ENCODE measurements at regions not wholly inside any gene's neighbourhood (a gene's known extent, or its start where the extent isn't known, plus 50 kb on each side); places are given as distances from the start of the nearest gene placed in this dataset.

DNA sequence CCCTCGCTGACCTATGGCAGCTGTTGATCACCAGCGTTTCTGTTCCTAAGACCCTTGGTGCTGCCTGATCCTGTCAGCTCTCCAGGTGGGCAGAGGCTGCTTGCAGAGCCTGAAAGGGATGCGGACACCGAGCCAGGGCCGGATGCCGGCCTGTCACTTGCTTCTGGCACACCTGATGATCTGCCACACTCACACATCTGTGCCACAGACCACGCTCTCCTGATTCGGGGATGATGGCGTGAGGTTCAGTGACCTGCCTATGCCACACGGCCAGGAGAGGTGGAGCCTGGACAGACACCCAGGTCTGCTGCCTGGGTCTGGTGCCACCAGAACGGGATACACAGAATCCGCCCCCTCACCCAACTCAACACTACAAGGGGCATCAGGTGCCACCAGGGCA is 129.4 kb upstream of the GLI2 start:
- ChIA-PET POLR2A (no interaction called here), CTCF (no interaction called here)
- Mint-ChIP-seq H3K27me3 (peaks cover 10% of the 10 kb centered on the region), H3K36me3 (ENCODE audit: low read depth) (no peaks in the 10 kb centered on the region), H3K9me3 (no peaks in the 10 kb centered on the region), H3K27ac (no peak overlapping the region), H3K4me1 (ENCODE audit: low read depth) (no peaks in the 10 kb centered on the region), H3K4me3 (no peak overlapping the region)
- no peaks in the 10 kb centered on the region for H3K36me3 ChIP-seq (ENCODE audit: insufficient read depth, low read length)
- no peaks in the 10 kb centered on the region for H3K4me1 ChIP-seq (ENCODE audit: insufficient read depth, low read length)
- TF ChIP-seq, protein P1, sequence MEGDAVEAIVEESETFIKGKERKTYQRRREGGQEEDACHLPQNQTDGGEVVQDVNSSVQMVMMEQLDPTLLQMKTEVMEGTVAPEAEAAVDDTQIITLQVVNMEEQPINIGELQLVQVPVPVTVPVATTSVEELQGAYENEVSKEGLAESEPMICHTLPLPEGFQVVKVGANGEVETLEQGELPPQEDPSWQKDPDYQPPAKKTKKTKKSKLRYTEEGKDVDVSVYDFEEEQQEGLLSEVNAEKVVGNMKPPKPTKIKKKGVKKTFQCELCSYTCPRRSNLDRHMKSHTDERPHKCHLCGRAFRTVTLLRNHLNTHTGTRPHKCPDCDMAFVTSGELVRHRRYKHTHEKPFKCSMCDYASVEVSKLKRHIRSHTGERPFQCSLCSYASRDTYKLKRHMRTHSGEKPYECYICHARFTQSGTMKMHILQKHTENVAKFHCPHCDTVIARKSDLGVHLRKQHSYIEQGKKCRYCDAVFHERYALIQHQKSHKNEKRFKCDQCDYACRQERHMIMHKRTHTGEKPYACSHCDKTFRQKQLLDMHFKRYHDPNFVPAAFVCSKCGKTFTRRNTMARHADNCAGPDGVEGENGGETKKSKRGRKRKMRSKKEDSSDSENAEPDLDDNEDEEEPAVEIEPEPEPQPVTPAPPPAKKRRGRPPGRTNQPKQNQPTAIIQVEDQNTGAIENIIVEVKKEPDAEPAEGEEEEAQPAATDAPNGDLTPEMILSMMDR (IDR thresholded peaks at IDR 0.05): no peak
- peaks cover 0 to 2% of the 10 kb centered on the region in 2 experiments for H3K27me3 ChIP-seq (ENCODE audit: control insufficient read depth in 1 of 2, insufficient read depth in 2 of 2, low read length in 2 of 2)
- H3K9me3 ChIP-seq (ENCODE audit: control insufficient read depth in 1 of 2, insufficient read depth in 1 of 2, low read length in 2 of 2): no peaks in the 10 kb centered on the region
- intact Hi-C loops (cut with DNase I, micrococcal nuclease): no loop called here
- ATAC-seq (ENCODE audit: poor library complexity) (no peak), DNase-seq (no peak)
- no peak overlapping the region for H3K4me3 ChIP-seq (ENCODE audit: low read length)
- H3K27ac ChIP-seq (ENCODE audit: low read depth in 1 of 2, low read length in 2 of 2): no peak overlapping the region

- Mint-ChIP-seq H3K27ac (no peak overlapping the region), H3K9me3 (no peaks in the 10 kb centered on the region), H3K4me3 (no peak overlapping the region), H3K27me3 (peaks cover 10% of the 10 kb centered on the region), H3K36me3 (ENCODE audit: low read depth) (no peaks in the 10 kb centered on the region), H3K4me1 (ENCODE audit: low read depth) (no peaks in the 10 kb centered on the region)
- ATAC-seq (ENCODE audit: poor library complexity) (no peak), DNase-seq (no peak)
- H3K9me3 ChIP-seq (ENCODE audit: control insufficient read depth in 1 of 2, insufficient read depth in 1 of 2, low read length in 2 of 2): no peaks in the 10 kb centered on the region
- TF ChIP-seq, protein P1 (IDR thresholded peaks at IDR 0.05): no peak
- no peaks in the 10 kb centered on the region for H3K36me3 ChIP-seq (ENCODE audit: insufficient read depth, low read length)
- H3K4me1 ChIP-seq (ENCODE audit: insufficient read depth, low read length): no peaks in the 10 kb centered on the region
- intact Hi-C loops (cut with DNase I, micrococcal nuclease): no loop called here
- H3K27me3 ChIP-seq (ENCODE audit: control insufficient read depth in 1 of 2, insufficient read depth in 2 of 2, low read length in 2 of 2): peaks cover 0 to 2% of the 10 kb centered on the region in 2 experiments
- H3K27ac ChIP-seq (ENCODE audit: low read depth in 1 of 2, low read length in 2 of 2): no peak overlapping the region
- no peak overlapping the region for H3K4me3 ChIP-seq (ENCODE audit: low read length)
- CTCF ChIA-PET: no interaction called here
- POLR2A ChIA-PET: no interaction called here
Measured at GRCh38 chr2:120606931-120607330, 128.7 kb upstream of the GLI2 start.

- Histone ChIP-seq H3K9me3 (ENCODE audit: control insufficient read depth in 1 of 2, insufficient read depth in 1 of 2, low read length in 2 of 2) (no peaks in the 10 kb centered on the region), H3K27me3 (ENCODE audit: control insufficient read depth in 1 of 2, insufficient read depth in 2 of 2, low read length in 2 of 2) (peaks cover 0 to 2% of the 10 kb centered on the region in 2 experiments), H3K27ac (ENCODE audit: low read depth in 1 of 2, low read length in 2 of 2) (no peak overlapping the region), H3K36me3 (ENCODE audit: insufficient read depth, low read length) (no peaks in the 10 kb centered on the region), H3K4me1 (ENCODE audit: insufficient read depth, low read length) (no peaks in the 10 kb centered on the region), H3K4me3 (ENCODE audit: low read length) (no peak overlapping the region)
- TF ChIP-seq, protein P1 (IDR thresholded peaks at IDR 0.05): no peak
- Mint-ChIP-seq H3K27ac (no peak overlapping the region), H3K27me3 (peaks cover 7% of the 10 kb centered on the region), H3K9me3 (no peaks in the 10 kb centered on the region), H3K4me1 (ENCODE audit: low read depth) (no peaks in the 10 kb centered on the region), H3K4me3 (no peak overlapping the region), H3K36me3 (ENCODE audit: low read depth) (no peaks in the 10 kb centered on the region)
- ChIA-PET POLR2A (no interaction called here), CTCF (no interaction called here)
- DNase-seq (no peak), ATAC-seq (ENCODE audit: poor library complexity) (no peak)
- intact Hi-C loops (cut with DNase I, micrococcal nuclease): no loop called here
Measured at GRCh38 chr2:120607506-120607905, 128.2 kb upstream of the GLI2 start.
